ENCODE measurements at regions not wholly inside any gene's neighbourhood (a gene's known extent, or its start where the extent isn't known, plus 50 kb on each side); places are given as distances from the start of the nearest gene placed in this dataset.
"Not testable (repeated sequence)": the region's sequence is repeated elsewhere in the genome, so short reads cannot be mapped to it uniquely, and the experiment has no call there.

DNA sequence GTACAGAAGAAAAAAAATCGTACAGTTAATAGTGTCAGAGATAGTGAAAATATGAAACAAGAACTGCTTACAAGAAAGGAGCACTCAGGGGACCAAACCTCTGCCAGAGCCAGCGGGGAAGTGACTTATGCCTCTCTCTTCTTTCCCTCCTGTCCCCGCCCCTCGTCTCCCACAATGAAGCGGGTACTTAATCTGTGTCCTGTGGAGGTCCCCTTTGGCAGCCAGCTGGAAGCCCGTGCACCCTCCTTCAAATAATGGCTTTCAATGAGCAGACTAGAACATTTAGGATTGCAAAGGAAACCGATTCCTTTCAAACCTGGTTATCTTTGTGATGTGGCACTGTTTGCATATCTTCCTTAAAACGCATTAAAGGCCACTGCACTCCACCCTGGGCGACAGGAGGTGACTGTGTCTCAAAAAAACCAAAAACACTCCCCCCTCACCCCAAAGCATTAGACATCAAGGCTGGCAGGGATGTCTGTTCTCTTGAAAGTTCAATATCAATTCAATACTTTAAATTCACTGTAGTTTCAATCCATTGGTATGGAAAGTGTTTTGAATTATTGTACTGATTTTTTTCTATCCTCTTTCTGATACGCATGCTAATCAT lies 51.7 kb downstream of the PPIAL4C start:
- DNase-seq = not testable (repeated sequence)

- peak; percentile 80 for DNase-seq
These were observed 52.9 kb downstream of the PPIAL4C start for GRCh38 chr1:149636286-149637122.

DNA sequence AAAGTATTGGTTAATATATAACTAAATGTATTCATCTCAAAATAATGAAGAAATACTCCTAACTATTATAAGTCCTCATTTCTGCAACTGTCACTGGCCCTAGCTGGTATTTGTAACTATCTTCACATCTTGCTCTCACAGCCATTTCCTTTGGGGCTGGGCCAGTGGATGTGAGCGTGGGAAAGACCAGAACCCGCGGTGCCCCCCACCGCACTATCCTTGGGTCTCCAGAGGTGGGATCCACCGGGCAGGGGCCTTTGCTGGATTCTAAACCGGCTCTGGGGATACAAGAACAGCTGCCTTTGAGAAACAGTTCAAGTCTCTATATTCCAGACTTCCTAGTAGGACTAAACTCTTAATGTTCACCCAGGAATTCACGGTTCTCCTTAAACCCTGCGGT lies 54.8 kb downstream of the PPIAL4C start:
- not testable (repeated sequence) for DNase-seq

GRCh38 chr1:149638901-149639658 lies 55.4 kb downstream of the PPIAL4C start:
- not testable (repeated sequence) for DNase-seq

DNA sequence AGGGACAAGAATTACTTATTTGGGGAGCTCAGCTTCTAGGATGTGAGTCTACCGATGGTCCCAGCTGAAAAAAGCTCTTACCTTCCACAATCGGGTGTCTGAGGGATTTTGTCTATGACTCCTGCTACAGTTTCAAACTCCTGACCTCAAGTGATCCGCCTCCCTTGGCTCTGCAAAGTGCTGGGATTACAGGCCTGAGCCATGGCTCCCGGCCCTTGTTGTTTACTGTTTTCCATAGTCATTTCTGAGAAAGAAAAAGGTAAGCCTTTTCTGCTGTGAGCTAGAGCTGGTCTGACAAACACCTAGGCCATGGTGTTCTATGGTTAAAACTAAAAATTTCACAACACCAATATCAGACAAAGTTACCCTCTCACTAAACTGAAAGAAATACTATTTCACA lies 57.5 kb downstream of the PPIAL4C start:
- not testable (repeated sequence) for DNase-seq

DNA sequence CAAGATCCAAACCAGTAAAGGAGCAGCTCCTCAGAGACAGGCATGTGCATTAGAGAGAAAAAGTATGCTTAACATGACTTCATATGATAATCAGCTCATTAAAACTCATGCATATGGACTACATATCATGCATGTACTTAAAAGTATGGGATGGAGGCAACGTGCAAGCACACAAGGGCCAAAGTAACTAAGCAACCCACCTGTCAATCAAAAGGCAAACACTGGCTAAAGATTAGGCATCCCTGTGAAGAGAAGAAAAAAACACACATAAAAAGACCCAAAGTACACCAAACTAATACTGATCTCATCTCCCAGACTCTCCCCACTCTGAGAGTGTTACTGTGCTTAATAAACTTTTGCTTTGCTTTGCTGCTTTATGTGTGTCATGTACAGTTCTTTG lies 61.2 kb downstream of the PPIAL4C start:
- DNase-seq = not testable (repeated sequence)

DNA sequence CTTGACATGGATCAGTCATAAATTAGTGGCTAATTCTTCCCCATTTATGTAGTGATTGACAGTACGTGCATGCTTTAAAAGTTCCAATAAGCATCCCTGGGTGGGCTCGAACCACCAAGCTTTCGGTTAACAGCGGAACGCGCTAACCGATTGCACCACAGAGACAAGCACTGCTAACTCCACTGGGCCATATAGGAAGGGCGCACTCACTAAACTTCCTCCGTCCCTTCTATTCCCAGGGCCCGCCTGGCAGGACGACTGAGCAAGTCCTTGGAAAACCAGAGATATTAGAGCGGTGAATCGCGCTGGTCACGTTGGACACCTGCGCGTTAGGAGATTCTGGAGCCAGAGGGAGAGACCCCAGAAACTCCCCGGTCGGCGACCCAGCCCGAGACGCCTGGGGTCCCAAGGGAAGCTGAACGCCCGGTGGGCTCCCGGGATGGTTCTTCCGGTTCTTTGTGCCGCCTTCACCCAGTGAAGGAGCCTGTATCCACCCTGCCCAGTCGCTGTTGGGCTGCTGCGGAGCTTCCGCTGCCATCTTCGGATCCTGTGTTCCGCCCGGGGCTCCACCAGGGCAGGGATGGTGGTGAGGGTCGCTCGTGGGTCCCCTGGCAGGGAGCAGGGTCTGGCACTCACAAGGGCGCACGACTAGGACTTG lies 62.8 kb downstream of the PPIAL4C start:
- DNase-seq = not testable (repeated sequence)

DNA sequence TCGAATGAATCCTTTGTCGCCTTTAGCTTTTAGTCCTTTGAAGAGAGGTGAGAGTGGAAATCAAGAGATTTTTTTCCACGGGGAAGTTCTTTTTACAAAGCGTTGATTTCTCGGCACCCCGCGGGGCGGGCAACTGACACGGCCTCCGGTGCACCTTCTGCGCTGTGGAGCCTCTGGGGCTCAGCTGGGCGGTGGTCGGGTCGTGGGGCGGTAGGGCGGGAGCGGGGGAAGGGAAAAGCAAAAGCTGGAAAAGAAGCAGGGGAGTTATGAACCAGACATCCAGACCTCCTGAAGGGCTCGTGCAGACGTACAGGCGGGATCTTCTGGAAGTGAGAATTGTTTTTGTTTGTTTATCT lies 63.3 kb downstream of the PPIAL4C start:
- not testable (repeated sequence) for DNase-seq

DNA sequence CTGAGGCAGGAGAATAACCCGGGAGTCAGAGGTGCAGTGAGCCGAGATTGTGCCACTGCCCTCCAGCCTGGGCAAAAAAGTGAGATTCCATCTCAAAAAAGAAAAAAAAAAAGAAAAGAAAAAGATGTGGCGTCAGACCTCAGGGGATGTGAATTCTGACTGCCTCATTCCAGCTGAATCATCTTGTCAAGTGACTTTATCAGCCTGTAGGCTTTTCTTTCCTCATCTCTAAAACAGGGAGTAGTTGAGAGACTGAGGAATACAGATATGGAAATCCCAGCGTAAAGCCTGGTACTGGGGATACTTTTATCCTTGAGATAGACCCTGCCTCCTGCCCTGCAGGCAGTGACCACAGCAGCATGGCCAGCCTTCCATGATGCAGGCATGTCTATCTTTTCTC lies 74.1 kb downstream of the PPIAL4C start:
- DNase-seq = not testable (repeated sequence)

GRCh38 chr1:149658175-149658574 lies 74.5 kb downstream of the PPIAL4C start:
- not testable (repeated sequence) for DNase-seq

DNA sequence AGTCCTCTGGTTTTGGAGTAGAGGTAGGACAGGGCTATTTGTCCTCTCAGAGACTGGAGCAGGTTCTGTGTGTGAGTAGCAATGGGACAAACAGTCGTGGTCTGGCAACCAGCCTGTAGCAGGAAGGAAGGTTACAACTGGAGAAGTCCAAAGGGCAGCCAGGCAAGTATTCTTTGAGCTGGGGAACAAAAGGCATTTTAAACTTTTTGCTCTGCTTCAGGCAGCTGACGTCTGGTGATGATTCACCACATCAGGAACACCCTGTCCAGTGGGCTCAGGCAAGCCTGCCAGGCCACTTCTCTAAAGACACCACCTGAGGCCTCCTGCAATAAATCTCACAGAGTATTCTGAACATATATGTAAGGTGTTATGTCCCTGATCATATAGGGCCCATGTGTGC lies 81.0 kb downstream of the PPIAL4C start:
- DNase-seq = not testable (repeated sequence)

DNA sequence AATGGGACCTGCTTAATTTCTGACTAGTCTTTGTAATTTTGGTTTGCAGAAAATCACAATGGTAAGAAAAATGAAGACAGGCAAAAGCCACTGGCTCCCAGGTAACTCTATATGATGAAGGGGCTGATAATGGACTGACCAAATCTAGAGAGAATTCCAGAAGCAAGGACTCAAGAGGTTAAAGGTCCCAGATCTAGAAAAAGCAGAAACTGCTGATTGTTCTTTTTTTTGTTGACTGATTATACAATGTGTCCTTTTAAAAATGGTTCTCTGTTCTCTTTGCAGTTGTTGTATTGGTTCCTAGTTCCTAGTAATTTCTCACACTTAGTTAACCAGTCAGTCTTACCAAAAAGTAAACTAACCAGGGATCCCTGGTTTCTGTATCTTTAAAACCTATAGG lies 81.4 kb downstream of the PPIAL4C start:
- not testable (repeated sequence) for DNase-seq

- DNase-seq = not testable (repeated sequence)
These were observed 81.9 kb downstream of the PPIAL4C start for GRCh38 chr1:149665528-149665927.

DNA sequence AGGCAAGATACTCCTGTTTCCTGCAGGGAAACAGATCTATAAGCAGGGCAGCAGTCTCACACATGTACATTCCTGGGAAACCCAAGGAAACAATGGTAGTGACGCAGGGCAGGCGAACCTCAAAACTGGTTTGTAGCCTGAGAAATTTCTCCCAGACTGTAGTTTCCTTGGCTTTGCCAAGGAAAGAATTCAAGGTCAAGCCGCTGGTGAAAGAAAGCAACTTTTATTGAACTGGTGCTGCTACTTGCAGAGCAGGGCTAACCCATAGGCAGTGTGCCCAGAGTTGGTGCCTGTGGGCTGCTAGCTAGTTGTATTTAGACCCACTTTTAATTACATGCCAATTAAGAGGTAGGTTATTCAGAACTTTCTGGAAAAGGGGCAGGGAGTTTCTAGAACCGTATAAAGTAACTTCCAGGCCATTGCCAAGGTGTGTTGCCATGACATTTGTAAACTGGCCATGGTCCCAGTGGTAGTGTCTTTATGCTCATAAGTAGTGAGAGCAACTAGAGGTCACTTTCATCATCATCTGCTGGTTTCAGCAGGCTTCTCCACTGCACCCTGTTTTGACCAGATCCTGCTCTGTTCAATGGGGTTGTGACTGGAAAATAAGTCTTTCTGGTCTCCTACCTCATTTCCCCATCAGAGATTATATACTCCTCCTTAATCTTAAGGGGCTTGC lies 89.7 kb downstream of the PPIAL4C start:
- not testable (repeated sequence) for DNase-seq

DNA sequence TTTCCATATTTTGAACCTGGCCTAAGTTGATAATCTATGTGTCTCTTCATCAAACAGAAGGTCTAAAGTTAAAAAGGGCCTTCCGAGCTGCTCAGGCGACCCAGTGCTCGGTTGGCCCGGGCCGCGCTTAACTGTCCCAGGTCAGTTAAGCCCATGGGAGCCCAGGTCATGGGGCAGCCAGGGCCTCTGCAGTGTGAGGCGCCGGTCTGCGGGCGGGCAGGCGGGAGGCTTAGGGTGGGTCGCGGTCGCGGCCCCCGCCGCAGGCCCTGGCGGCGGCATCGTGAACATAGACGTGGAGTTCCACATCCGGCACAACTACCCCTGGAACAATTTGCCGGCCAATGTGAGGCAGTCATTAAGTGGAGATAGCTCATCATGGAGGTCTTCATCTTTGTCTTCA lies 91.3 kb downstream of the PPIAL4C start:
- not testable (repeated sequence) for DNase-seq

DNA sequence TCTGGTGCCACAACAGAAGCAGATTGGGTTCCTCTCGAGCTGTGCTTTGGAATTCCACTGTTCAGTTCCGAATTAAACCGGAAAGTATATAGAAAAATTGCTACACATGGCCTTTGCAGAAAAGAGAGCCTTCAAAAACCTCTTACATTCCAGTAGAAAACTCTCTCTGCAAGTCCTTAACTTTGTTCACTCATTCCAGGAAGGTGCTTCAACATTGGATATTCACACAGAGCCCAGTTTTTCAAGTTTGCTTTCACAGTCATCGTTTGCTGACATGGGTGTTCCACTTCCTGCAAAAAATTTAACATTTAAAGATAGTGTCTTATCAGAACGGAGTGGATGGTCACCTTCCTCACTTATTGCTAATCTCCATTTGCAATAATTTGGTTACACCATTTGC lies 93.7 kb downstream of the PPIAL4C start:
- not testable (repeated sequence) for DNase-seq

GRCh38 chr1:149686593-149687238 lies 95.8 kb upstream of the FCGR1A start:
- DNase-seq = not testable (repeated sequence)

DNA sequence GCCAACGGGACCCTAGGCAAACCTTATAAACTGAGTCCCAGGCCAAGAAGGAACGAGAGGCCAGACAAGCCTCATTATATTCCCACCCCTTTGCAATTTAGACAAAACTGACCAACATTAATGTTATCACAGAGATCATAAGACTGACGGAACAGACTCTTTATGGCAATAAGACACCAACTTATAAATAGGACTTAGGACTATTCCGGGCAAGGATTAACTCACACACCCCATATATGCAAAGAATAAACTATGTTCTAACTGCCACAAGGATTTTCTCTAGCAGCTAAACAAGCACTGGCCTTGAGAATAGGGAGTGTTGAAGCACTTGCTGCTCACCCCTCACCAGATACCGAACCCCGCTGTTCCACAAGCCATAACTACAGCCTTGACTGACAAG lies 91.1 kb upstream of the FCGR1A start:
- DNase-seq = not testable (repeated sequence)

- not testable (repeated sequence) for DNase-seq
These were observed 89.5 kb upstream of the FCGR1A start for GRCh38 chr1:149692804-149693539.

DNA sequence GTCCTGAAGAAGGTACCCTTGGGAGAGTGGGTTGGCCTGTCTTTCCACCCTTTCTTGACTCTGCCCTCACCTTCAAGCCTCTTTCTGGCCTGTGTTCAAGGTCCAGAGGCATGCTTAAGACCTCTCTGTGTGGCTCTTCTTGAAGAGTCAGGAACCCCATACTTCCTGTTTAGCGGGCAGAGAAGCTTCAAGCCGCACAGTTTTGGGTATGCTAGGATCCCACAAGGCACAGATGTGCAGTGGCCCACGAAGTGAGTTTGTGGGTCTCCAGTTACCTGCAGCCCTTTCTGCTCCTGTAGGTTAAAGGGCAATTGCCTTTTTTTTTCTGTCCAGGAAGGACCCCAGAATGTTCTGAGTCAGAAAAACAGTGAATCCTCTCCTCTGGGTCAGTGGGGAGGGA lies 87.4 kb upstream of the FCGR1A start:
- DNase-seq = not testable (repeated sequence)

DNA sequence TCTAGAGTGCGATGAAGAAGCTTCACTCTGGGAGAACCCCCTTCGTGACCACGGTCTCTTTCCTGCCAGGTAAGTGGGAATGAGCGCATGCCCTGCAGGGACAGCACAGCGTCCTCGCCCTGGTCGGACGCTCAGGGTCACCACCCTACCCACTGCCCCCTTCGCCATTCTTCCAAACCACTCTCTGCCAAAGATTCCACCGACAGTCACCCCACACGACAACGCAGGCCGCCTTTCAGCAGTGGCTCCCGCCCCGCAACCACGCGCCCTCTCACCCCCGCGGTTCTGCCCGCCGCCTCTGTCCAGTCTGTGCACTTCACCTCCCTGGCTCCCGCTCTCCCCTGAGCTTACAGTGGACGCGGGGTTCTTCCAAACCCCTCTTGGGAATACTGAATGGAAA lies 82.3 kb upstream of the FCGR1A start:
- not testable (repeated sequence) for DNase-seq
